ENCODE measurements at regions not wholly inside any gene's neighbourhood (a gene's known extent, or its start where the extent isn't known, plus 50 kb on each side); places are given as distances from the start of the nearest gene placed in this dataset.

- TF ChIP-seq CTCF (IDR thresholded peaks at IDR 0.05; ENCODE audit: low read depth, low read length), result no peak
- TF ChIP-seq EZH2phosphoT487 (IDR thresholded peaks at IDR 0.05; ENCODE audit: low read depth), result no peak
Measured at GRCh38 chr7:94059746-94060145, 55.6 kb upstream of the BET1 start.

Data from OCI-LY3 (cell line).